Fibroblast of skin of abdomen (primary cell): ENCODE measurements at regions not wholly inside any gene's neighbourhood (a gene's known extent, or its start where the extent isn't known, plus 50 kb on each side); places are given as distances from the start of the nearest gene placed in this dataset.
"Not testable (repeated sequence)": the region's sequence is repeated elsewhere in the genome, so short reads cannot be mapped to it uniquely, and the experiment has no call there.

Experiments
- DNase-seq: peaks from one replicate; pipeline ENCODE4 v3.0.0-alpha.2; 2013

DNA sequence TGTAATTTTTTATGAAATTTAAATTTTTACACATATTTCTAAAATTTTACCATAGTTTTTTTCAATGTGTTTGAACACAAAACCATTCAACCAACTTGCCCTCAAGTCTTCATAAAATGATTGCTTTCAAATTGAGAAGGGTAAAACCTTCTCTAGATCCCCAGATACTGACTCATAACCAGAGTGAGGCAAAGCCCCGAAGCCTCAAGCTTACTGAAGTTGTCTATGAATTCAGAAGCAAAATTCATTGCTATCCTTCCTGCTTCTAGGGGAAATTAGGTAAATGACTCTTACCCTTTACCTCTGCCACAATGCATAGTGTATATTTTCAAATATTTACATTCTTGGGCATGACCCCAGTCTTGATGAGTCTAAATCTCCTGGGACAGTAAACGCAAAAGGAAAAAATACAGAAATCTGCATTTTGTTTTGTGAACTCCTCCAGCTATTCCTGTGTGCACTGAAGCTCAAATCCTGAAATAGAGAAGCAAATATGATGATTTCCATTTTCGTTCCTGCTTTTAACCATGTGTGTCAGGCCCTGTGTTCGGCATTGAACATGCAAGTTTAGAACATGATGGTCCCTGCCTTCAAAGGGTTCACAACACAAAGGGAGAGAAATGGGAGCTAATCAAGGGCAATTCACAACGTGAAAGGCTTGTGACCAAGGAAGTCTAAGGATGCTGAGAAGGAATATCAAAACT, 246.3 kb downstream of the SUCLG1 start:
- DNase-seq: no peak

DNA sequence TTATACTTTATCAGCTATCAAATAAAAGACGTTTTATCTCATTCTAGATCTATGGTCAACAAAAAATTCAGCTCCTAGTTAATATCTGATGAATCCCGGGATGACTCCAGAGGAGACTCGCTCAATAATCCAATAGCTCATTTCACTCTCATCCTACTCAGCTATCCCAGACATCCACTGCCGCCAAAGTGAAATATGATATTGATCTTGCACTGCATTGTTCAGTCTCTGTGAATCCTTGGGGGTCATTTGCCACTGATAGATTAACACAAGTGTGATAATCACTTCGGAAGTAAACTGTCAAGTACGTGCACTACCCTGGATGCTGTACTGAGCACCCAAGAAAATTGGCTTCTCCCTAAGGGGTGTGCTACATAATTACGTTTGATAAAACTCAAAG, 249.1 kb downstream of the SUCLG1 start:
- no peak for DNase-seq

DNA sequence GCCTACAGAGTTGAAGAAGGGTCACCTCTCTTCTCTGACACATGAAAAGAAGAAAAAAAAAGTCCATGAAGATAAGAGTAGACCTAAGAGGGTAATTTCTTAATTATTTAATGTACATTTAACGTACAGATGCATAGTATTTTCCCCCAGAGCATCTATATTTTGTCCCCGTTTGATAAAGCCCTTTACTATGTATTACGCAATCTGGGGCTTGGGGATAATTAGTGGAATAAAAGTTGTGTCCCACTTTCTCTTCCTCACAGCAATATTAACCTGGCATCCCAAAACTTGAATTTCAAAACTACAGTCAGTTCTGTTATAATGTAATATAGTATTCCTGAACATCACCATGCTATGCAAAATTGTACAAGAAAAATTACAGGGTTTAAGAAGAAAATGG, 254.1 kb downstream of the SUCLG1 start:
- DNase-seq: no peak

GRCh38 chr2:84202166-84202565, 256.9 kb downstream of the SUCLG1 start:
- no peak for DNase-seq

DNA sequence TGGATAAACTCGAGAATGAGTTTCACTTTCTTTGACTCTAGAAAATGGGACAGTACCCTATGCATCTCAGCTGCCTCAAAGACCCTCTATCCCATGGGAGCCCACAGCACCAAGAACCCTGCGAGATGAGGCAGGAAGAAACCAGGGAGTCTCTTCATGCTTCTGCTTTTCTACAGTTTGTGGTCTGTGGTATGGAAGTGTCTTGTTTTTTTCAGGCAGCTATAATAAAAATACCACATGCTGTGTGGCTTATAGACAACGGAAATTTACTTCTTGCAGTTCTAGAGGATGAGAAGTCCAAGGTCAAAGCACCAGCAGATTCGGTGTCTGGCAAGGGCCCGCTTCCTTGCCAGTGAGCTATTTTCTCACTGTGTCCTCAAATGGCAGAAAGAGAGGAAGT, 257.9 kb downstream of the SUCLG1 start:
- no peak for DNase-seq

- no peak for DNase-seq
Measured at GRCh38 chr2:84197901-84198300, 261.2 kb downstream of the SUCLG1 start.

DNA sequence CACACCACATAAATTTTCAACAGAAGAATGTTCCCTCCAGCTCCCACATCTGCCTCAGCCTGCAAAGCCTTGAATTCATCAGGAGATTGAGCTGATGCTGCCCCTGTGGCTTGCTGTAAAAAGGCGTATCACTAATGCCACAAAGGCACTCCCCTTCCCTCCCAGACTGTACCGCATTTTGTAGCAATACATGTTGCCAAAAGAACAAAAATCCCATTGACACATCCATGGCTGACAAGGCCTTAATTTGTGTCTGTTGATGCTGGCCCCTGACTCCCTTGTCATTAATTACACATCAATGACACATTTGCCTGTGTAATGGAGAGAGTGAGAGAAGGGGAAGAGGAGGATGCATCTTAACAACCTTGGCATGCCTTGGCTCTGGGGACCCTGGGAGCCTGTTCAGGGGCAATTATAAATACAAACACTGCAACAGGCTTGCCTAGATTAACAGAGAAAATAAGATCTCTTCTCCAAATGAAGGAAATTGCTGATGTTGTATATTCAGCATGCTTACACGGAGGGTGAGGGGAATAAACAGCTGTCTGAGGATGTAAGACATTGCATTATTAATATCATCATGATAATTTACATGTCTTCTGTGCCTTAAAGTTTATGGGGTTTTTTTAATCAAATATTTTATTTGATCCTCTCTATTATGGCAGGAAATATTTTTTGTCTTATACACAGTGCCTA, 264.0 kb downstream of the SUCLG1 start:
- no peak for DNase-seq

GRCh38 chr2:84194181-84194580, 264.9 kb downstream of the SUCLG1 start:
- no peak for DNase-seq

DNA sequence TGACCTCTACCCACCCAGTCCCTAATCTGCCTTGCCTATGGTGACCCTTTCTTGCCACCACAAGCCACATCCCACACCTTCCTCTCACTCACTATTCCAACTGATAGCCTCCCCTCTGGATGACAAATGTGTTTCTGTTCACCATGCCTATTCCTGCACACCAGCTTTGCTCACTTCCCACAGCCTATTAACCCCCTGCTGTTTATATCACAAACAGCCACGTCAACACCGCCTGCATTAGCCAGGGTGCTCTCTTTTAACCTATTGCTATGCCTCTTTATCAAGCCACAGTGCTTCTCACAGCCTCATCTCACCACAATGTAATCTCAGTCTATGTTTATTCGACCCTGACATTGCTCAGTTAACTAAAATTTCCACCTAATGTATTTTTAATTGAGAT, 271.8 kb downstream of the SUCLG1 start:
- no peak for DNase-seq

DNA sequence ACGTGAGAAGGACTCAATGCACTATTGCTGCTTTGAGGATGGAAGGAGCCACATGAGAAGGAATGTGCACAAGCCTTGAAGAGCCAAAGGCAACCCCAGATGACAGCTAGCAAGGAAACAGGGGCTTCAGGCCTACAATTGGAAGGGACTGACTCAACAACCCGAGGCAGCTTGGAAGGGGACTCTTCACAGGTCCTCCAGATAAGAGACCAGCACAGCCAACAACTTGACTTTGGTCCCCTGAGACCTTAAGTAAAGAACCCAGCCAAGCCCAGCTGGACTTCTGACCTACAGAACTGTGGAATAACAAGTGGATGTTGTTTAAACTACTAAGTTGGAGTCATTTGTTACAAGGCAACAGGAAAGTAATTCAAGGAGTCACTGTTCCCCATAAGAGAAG, 277.2 kb downstream of the SUCLG1 start:
- no peak for DNase-seq

- DNase-seq: no peak
Measured at GRCh38 chr2:84177733-84178132, 281.3 kb downstream of the SUCLG1 start.

GRCh38 chr2:84175970-84176369, 283.1 kb downstream of the SUCLG1 start:
- no peak for DNase-seq

DNA sequence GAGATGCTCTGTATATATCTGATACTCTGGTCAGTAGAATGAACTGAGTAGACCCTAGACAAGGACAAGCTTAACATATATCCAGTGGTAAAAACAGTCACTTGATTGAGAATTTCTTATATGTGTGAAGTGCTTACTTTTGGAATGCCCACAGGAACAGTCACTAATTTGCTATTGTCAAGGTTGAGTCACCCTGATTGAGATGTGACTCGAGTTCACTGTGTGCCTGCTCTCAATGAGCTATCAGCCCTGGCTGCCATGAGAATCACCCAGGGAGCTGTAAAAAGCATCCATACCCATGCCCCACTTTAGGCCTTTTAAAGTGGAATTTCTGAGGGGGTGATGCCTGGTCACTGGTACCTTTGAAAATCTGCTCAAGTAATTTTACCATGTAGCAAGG, 283.7 kb downstream of the SUCLG1 start:
- no peak for DNase-seq

DNA sequence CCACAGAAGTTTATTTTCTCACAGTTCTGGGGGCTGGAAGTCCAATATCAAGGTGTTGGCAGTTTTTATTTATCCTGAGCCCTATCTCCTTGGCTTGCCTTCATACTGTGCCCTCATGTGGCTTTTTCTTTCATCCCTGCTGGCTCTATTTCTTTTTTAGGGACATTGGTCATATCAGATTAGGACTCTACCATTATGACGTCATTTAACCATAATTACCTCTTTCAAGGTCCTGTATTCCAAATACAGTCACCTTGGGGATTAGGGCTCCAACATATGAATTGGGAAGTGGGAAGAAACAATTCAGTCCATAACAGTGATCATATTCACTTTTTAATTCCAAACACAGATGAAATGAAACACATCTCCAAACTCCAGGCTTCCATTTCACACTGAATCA, 286.0 kb downstream of the SUCLG1 start:
- no peak for DNase-seq

GRCh38 chr2:84170979-84171378, 288.1 kb downstream of the SUCLG1 start:
- DNase-seq: no peak

DNA sequence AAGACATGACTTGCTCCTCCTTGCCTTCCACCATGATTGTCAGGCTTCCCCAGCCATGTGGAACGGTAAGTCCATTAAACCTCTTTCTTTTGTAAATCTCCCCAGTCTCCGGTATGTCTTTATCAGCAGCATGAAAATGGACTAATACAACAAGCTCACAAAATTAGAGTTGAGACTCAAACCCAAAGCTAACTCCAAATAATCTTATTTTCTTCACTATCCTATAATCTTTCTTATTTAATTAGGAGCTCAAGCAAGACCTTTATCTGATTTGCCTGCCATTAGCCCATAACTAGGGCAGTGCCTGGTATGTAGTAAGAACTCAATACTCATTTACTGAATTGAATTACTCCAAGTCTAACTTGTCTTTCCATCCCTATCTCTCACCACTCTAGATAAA, 289.2 kb downstream of the SUCLG1 start:
- no peak for DNase-seq

GRCh38 chr2:84168552-84168951, 290.5 kb downstream of the SUCLG1 start:
- not testable (repeated sequence) for DNase-seq

DNA sequence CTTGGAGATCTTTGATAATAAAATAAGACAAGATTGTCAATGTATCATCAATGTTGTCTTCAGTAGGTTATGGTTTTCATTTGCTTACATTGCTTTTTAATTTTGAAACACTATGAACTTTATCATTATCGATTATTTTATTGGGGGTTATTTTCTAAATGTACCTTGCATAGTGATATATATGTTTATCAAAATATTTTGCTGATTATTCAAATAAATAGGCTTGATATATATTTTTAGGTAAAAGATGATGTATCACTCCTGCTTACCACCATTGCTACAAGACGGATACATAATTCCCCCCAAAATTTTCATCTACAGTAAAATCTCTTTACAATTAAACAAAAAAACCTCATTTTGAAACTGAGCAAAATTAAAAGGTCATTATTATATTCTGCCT, 293.8 kb downstream of the SUCLG1 start:
- no peak for DNase-seq

DNA sequence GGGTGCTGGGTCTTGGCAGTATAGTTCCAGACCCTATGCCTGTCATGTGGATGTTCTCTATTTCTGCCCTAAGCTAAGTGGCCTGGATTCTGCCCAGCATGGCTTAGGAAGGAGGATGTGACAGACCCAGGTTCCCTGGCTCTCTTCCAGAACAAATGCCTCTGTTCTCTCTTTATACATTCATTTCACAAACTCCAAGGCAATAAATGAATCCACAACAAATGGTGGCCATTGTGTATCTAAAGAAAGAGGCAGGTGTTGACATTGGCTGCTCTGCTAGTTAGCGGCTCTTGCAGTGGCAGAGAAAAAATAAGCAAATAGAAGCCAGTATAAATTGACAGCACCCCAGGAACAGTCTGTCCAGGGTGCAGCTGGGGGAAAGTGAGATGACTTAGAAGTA, 298.6 kb downstream of the SUCLG1 start:
- no peak for DNase-seq

DNA sequence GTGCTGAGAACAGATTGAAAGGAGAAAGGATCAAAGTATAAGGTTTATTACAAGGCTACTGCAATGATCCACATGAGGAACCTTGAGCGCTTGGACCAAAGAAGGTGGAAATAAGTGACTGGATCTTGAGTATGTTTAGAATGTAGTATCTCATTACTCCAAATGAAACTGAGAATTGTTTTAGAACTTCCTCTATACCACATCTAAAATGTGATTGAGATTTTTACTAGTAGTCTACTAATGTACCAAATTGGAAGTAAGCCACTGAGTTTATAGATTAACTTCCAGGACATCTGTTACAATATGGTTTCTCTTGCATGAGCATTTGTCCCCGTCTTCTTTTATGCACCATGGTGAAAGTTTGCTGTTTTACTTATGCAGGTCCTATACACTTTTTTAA, 300.5 kb downstream of the SUCLG1 start:
- DNase-seq: no peak

GRCh38 chr2:84152462-84152861, 306.6 kb downstream of the SUCLG1 start:
- no peak for DNase-seq

GRCh38 chr2:84144345-84144744, 314.7 kb downstream of the SUCLG1 start:
- DNase-seq: no peak

DNA sequence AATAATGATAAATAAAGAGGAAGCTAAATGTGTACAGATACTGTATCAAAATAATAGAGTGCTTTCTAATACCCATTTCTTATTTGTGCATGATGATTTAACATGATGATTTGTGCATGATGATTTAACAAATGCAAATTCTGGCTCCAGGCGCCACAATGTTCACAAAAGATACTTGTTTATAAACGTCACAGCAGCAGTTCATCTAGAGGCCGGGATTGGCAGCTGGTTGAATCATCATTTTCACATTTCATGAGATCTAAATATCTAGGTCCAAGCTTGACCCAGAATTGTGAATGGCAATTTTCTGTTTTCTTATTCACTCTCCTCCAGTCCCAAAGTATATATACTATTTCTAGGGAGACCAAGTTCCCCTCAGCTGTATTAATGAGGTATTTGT, 322.0 kb downstream of the SUCLG1 start:
- DNase-seq: no peak

GRCh38 chr2:84132370-84132769, 326.7 kb downstream of the SUCLG1 start:
- no peak for DNase-seq
